GM18870 (cell line): ENCODE measurements at regions not wholly inside any gene's neighbourhood (a gene's known extent, or its start where the extent isn't known, plus 50 kb on each side); places are given as distances from the start of the nearest gene placed in this dataset.

Source experiments
- ATAC-seq: cut with Tn5 transposase; IDR thresholded peaks from one replicate; pipeline ENCODE4 v1.9.1; 2021; ENCODE audit warnings: moderate library complexity; ENCODE audit not compliant: unreplicated experiment

GRCh38 chr12:39061576-39061975, 156.2 kb upstream of the CPNE8 start:
- ATAC-seq = no peak

GRCh38 chr12:39048395-39048794, 143.0 kb upstream of the CPNE8 start:
- no peak for ATAC-seq

- no peak for ATAC-seq
Measured at GRCh38 chr12:39047539-39048262, 142.3 kb upstream of the CPNE8 start.

GRCh38 chr12:39044754-39045153, 139.4 kb upstream of the CPNE8 start:
- no peak for ATAC-seq

- ATAC-seq = no peak
Measured at GRCh38 chr12:39043424-39043822, 138.0 kb upstream of the CPNE8 start.

- no peak for ATAC-seq
Measured at GRCh38 chr12:39040275-39040674, 134.9 kb upstream of the CPNE8 start.

- no peak for ATAC-seq
Measured at GRCh38 chr12:39037115-39037514, 131.7 kb upstream of the CPNE8 start.

GRCh38 chr12:39036105-39036504, 130.7 kb upstream of the CPNE8 start:
- ATAC-seq = no peak

- no peak for ATAC-seq
Measured at GRCh38 chr12:39033782-39034181, 128.4 kb upstream of the CPNE8 start.

- no peak for ATAC-seq
Measured at GRCh38 chr12:39032448-39032847, 127.1 kb upstream of the CPNE8 start.

- ATAC-seq = no peak
Measured at GRCh38 chr12:39032034-39032433, 126.6 kb upstream of the CPNE8 start.

- ATAC-seq = no peak
Measured at GRCh38 chr12:39028382-39028781, 123.0 kb upstream of the CPNE8 start.

GRCh38 chr12:39012870-39013269, 107.5 kb upstream of the CPNE8 start:
- no peak for ATAC-seq

GRCh38 chr12:39011166-39011565, 105.8 kb upstream of the CPNE8 start:
- ATAC-seq = no peak

GRCh38 chr12:39010406-39010805, 105.0 kb upstream of the CPNE8 start:
- no peak for ATAC-seq

GRCh38 chr12:39007619-39008018, 102.2 kb upstream of the CPNE8 start:
- ATAC-seq = no peak

GRCh38 chr12:39006286-39006685, 100.9 kb upstream of the CPNE8 start:
- ATAC-seq = no peak

- ATAC-seq = no peak
Measured at GRCh38 chr12:39005671-39006070, 100.3 kb upstream of the CPNE8 start.

GRCh38 chr12:39003541-39004155, 98.3 kb upstream of the CPNE8 start:
- no peak for ATAC-seq

GRCh38 chr12:39000370-39000769, 95.0 kb upstream of the CPNE8 start:
- no peak for ATAC-seq

GRCh38 chr12:38998887-38999482, 93.6 kb upstream of the CPNE8 start:
- ATAC-seq = no peak

- ATAC-seq = no peak
Measured at GRCh38 chr12:38995249-38995648, 89.9 kb upstream of the CPNE8 start.
